H4 (cell line): ENCODE measurements at regions not wholly inside any gene's neighbourhood (a gene's known extent, or its start where the extent isn't known, plus 50 kb on each side); places are given as distances from the start of the nearest gene placed in this dataset.
"Not testable (repeated sequence)": the region's sequence is repeated elsewhere in the genome, so short reads cannot be mapped to it uniquely, and the experiment has no call there.

ENCODE experiments used
- DNase-seq: peaks from one replicate; pipeline ENCODE4 v3.0.0-alpha.2; 2015; ENCODE audit warnings: low spot score

GRCh38 chr17:33562792-33563191, 269.7 kb upstream of the ASIC2 start:
- no peak for DNase-seq

GRCh38 chr17:33564146-33564545, 271.1 kb upstream of the ASIC2 start:
- no peak for DNase-seq

- no peak for DNase-seq
Measured at GRCh38 chr17:33567223-33567622, 274.1 kb upstream of the ASIC2 start.

- DNase-seq, result no peak
Measured at GRCh38 chr17:33572615-33573014, 279.5 kb upstream of the ASIC2 start.

- DNase-seq, result no peak
Measured at GRCh38 chr17:33574942-33575445, 281.9 kb upstream of the ASIC2 start.

- not testable (repeated sequence) for DNase-seq
Measured at GRCh38 chr17:33579740-33580139, 286.6 kb upstream of the ASIC2 start.

GRCh38 chr17:33580215-33580614, 287.1 kb upstream of the ASIC2 start:
- DNase-seq, result no peak

GRCh38 chr17:33582661-33583060, 289.6 kb upstream of the ASIC2 start:
- DNase-seq, result no peak

- no peak for DNase-seq
Measured at GRCh38 chr17:33583518-33584417, 290.7 kb upstream of the ASIC2 start.

GRCh38 chr17:33593991-33594390, 300.9 kb upstream of the ASIC2 start:
- DNase-seq, result no peak

GRCh38 chr17:33595828-33596227, 302.7 kb upstream of the ASIC2 start:
- DNase-seq, result no peak

- DNase-seq, result no peak
Measured at GRCh38 chr17:33596899-33597298, 303.8 kb upstream of the ASIC2 start.

- DNase-seq, result no peak
Measured at GRCh38 chr17:33598797-33599196, 305.7 kb upstream of the ASIC2 start.

- no peak for DNase-seq
Measured at GRCh38 chr17:33602981-33603380, 309.9 kb upstream of the ASIC2 start.

GRCh38 chr17:33603789-33604188, 310.7 kb upstream of the ASIC2 start:
- DNase-seq, result no peak

- DNase-seq, result no peak
Measured at GRCh38 chr17:33611532-33611931, 318.4 kb upstream of the ASIC2 start.

GRCh38 chr17:33615861-33616260, 322.8 kb upstream of the ASIC2 start:
- DNase-seq, result no peak

- no peak for DNase-seq
Measured at GRCh38 chr17:33623841-33624240, 330.7 kb upstream of the ASIC2 start.

GRCh38 chr17:33628500-33629346, 335.6 kb upstream of the ASIC2 start:
- DNase-seq, result no peak

GRCh38 chr17:33633446-33633845, 340.4 kb upstream of the ASIC2 start:
- no peak for DNase-seq

GRCh38 chr17:33637534-33637933, 344.4 kb upstream of the ASIC2 start:
- DNase-seq, result no peak

GRCh38 chr17:33639103-33639880, 346.2 kb upstream of the ASIC2 start:
- no peak for DNase-seq
